GM12878 (cell line): ENCODE measurements at regions not wholly inside any gene's neighbourhood (a gene's known extent, or its start where the extent isn't known, plus 50 kb on each side); places are given as distances from the start of the nearest gene placed in this dataset.

ENCODE experiments used
- ATAC-seq: fragments of 200-7000 bp; cut with Tn5 transposase; 3 replicates; pipeline ENCODE4 v1.9.1; 2020; ENCODE audit warnings: mild to moderate bottlenecking, moderate library complexity
- BruUV-seq: library from RNA; stranded (reverse); fragments of 400-500 nt; replicated peaks from 2 replicates; lab custom pipeline; 2021; lab: Mats Ljungman, UMichigan
- CTCF ChIA-PET: fragments of 300-600 bp; sonication (Branson Sonifier 250); formaldehyde crosslinking; extraction: SDS; loops from one replicate; lab custom pipeline; 2021; ENCODE audit warnings: inconsistent platforms; lab: Yijun Ruan, JAX
- POLR2A ChIA-PET: fragments of 350-600 bp; formaldehyde crosslinking; extraction: SDS; loops from one replicate; lab custom pipeline; 2021; ENCODE audit warnings: inconsistent platforms; lab: Charles Lee
- RAD21 ChIA-PET: fragments of 300-600 bp; sonication (Branson Sonifier 250); formaldehyde crosslinking; loops from one replicate; lab custom pipeline; 2023; ENCODE audit warnings: antibody characterized with exemption; ENCODE audit not compliant: unreplicated experiment; lab: Charles Lee
- SMC1A ChIA-PET: fragments of 300-600 bp; sonication (Branson Sonifier 250); formaldehyde crosslinking; loops from one replicate; lab custom pipeline; 2023; ENCODE audit not compliant: unreplicated experiment, uncharacterized antibody; lab: Charles Lee
- DNase-seq: peaks from one replicate; pipeline ENCODE4 v3.0.0-alpha.2; 2011; ENCODE audit warnings: low read depth, low spot score
- FAIRE-seq: peaks from 3 replicates; lab custom pipeline; 2011; peaks lifted over from hg19 to GRCh38; lab: Jason Lieb, UNC
- H2AFZ ChIP-seq: 2 replicates; pipeline ENCODE4 v1.6.0; 2011; ENCODE audit warnings: low read depth, low read length, control low read depth; ENCODE audit not compliant: control insufficient read depth
- H3K27ac ChIP-seq: 2 replicates; pipeline ENCODE4 v1.5.1; 2011; ENCODE audit warnings: control low read depth; ENCODE audit not compliant: control insufficient read depth, insufficient read depth
- H3K27me3 ChIP-seq, 2 experiments: replicated peaks in 1 of 2; 2 replicates each; pipeline versions ENCODE4 v1.6.0 to v1.6.1; 2011; ENCODE audit warnings: low read length in 1 of 2; ENCODE audit not compliant: control insufficient read depth in 2 of 2, insufficient read depth in 2 of 2
- H3K36me3 ChIP-seq, 2 experiments: 2 replicates each; pipeline ENCODE4 v1.5.1; 2011; ENCODE audit warnings: low read length in 1 of 2; ENCODE audit not compliant: control insufficient read depth in 2 of 2, insufficient read depth in 2 of 2
- H3K4me1 ChIP-seq: 2 replicates; pipeline ENCODE4 v1.6.1; 2011; ENCODE audit warnings: mild to moderate bottlenecking, low read length, moderate library complexity, mixed read lengths; ENCODE audit not compliant: control insufficient read depth, insufficient read depth
- H3K4me2 ChIP-seq: 2 replicates; pipeline ENCODE4 v1.6.0; 2011; ENCODE audit warnings: control low read depth; ENCODE audit not compliant: control insufficient read depth, insufficient read depth
- H3K4me3 ChIP-seq: fragments of 200-600 bp; sonication (generic); 2 replicates; pipeline ENCODE4 v1.5.1; 2016
- H3K79me2 ChIP-seq: 2 replicates; pipeline ENCODE4 v1.6.0; 2011; ENCODE audit warnings: low read length; ENCODE audit not compliant: control insufficient read depth, insufficient read depth
- H3K9ac ChIP-seq: 2 replicates; pipeline ENCODE4 v1.8.0; 2011; ENCODE audit warnings: low read length, control low read depth, mixed read lengths; ENCODE audit not compliant: control insufficient read depth, insufficient read depth
- H3K9me3 ChIP-seq: replicated peaks from 3 replicates; pipeline ENCODE4 v1.5.1; 2011; ENCODE audit warnings: mild to moderate bottlenecking, low read length; ENCODE audit not compliant: control insufficient read depth, insufficient read depth
- H4K20me1 ChIP-seq: 2 replicates; pipeline ENCODE4 v1.6.0; 2011; ENCODE audit not compliant: control insufficient read depth, insufficient read depth
- ASH2L ChIP-seq: fragments of 300-600, 200-600 bp; sonication (generic); IDR thresholded peaks from 2 replicates; pipeline ENCODE4 v1.6.1; 2017; ENCODE audit warnings: low read depth, mild to moderate bottlenecking, borderline replicate concordance
- CBFB ChIP-seq: IDR thresholded peaks from 2 replicates; pipeline ENCODE4 v1.6.1; 2016; ENCODE audit warnings: antibody characterized with exemption, low read depth
- MEF2A ChIP-seq: IDR thresholded peaks from 2 replicates; pipeline ENCODE4 v1.6.1; 2011; ENCODE audit warnings: low read depth, mild to moderate bottlenecking, low read length, moderate library complexity; ENCODE audit not compliant: insufficient read depth
- MTA3 ChIP-seq: IDR thresholded peaks from 2 replicates; pipeline ENCODE4 v1.6.1; 2012; ENCODE audit warnings: low read length, inconsistent platforms, borderline replicate concordance
- NR2F1 ChIP-seq: fragments of 450-650 bp; conservative IDR thresholded peaks from 2 replicates; pipeline ENCODE4 v1.6.1; 2017; ENCODE audit warnings: mild to moderate bottlenecking
- POLR2AphosphoS2 ChIP-seq: IDR thresholded peaks from 2 replicates; pipeline ENCODE4 v1.6.1; 2011; ENCODE audit warnings: low read depth, mild to moderate bottlenecking, low read length, improper control_type of control experiment, moderate library complexity
- POLR2AphosphoS5 ChIP-seq: IDR thresholded peaks from 2 replicates; pipeline ENCODE4 v1.6.1; 2011; ENCODE audit warnings: mild to moderate bottlenecking, low read length, inconsistent platforms
- RELA ChIP-seq: fragments of 450-650 bp; IDR thresholded peaks from 2 replicates; pipeline ENCODE4 v1.8.0; 2014; ENCODE audit warnings: borderline replicate concordance; ENCODE audit not compliant: partially characterized antibody
- RUNX3 ChIP-seq: IDR thresholded peaks from 2 replicates; pipeline ENCODE4 v1.6.1; 2012; ENCODE audit warnings: low read length, inconsistent platforms
- TARDBP ChIP-seq: IDR thresholded peaks from 2 replicates; pipeline ENCODE4 v1.6.1; 2016; ENCODE audit warnings: borderline replicate concordance
- YY1 ChIP-seq: IDR thresholded peaks from 2 replicates; pipeline ENCODE4 v1.6.1; 2011; ENCODE audit warnings: low read depth, mild to moderate bottlenecking, low read length
- ZNF274 ChIP-seq: IDR thresholded peaks from one replicate; pipeline ENCODE4 v1.8.0; 2011; ENCODE audit not compliant: insufficient read length, insufficient read depth
- WGBS: methylation state at CpG from one replicate; pipeline ENCODE4 v1.1.6; 2016; ENCODE audit warnings: low lambda C conversion rate; ENCODE audit not compliant: insufficient replicate concordance, insufficient coverage; ENCODE audit errors: missing lambda C conversion rate; 5-methylcytosine and 5-hydroxymethylcytosine counted together
- in situ Hi-C: fragments of 300-500 bp; cut with MboI; formaldehyde crosslinking; loops from 9 replicates; pipeline ENCODE4 v1.14.3; 2018; ENCODE audit warnings: mixed read lengths
- intact Hi-C: fragments of 100-400 bp; cut with micrococcal nuclease; formaldehyde crosslinking; loops from one replicate; pipeline ENCODE4 v1.14.2; 2022; ENCODE audit not compliant: unreplicated experiment
- TF ChIP-seq, protein P1 (sequence below): IDR thresholded peaks from 2 replicates; pipeline ENCODE4 v1.6.1; 2011; ENCODE audit warnings: borderline replicate concordance, low read depth, mild to moderate bottlenecking, moderate library complexity, mixed read lengths, low read length; ENCODE audit not compliant: insufficient read depth; ENCODE audit errors: extremely low read length
- TF ChIP-seq, protein P2 (sequence below): IDR thresholded peaks from 2 replicates; pipeline ENCODE4 v1.6.1; 2011; ENCODE audit warnings: low read depth, low read length, improper control_type of control experiment, borderline replicate concordance
- TF ChIP-seq, protein P3 (sequence below): fragments of 450-650 bp; conservative IDR thresholded peaks from 2 replicates; pipeline ENCODE4 v1.6.1; 2017; ENCODE audit warnings: mild to moderate bottlenecking, moderate library complexity

DNA sequence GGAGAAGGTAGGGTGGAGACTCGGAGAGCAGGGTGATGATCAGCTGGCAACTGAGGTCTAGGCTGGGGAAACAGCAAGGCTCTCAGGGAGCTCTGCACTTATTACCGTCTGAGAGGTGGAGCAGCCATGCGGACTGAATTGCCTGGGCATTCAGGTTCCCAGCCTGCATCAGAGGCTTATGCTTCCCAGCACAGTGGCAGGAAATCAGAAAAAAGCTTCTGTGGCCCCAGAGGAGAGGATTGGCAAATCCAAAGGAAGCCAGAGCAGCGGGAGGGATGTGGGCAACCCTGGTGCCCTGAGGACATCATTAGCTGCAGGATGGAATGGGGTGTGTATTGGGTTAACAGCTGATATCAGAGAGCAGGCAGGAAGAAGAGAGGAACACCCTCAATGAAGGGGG, 374.1 kb upstream of the POU3F1 start:
- ChIA-PET SMC1A (no interaction called here), POLR2A (no interaction called here)
- Histone ChIP-seq H3K27ac (no peak overlapping the region), H3K9me3 (no peaks in the 10 kb centered on the region; the same call in 2 of the 3 replicates), H3K4me3 (no peak overlapping the region), H3K4me2 (no peak overlapping the region)
- DNase-seq = no peak
- TF ChIP-seq ASH2L (no peak), POLR2AphosphoS2 (no peak), POLR2AphosphoS5 (no peak), YY1 (no peak), ZNF274 (no peak), MEF2A (no peak), CBFB (no peak), TARDBP (no peak), MTA3 (no peak), RELA (no peak), RUNX3 (no peak), NR2F1 (no peak)
- TF ChIP-seq, protein P1, sequence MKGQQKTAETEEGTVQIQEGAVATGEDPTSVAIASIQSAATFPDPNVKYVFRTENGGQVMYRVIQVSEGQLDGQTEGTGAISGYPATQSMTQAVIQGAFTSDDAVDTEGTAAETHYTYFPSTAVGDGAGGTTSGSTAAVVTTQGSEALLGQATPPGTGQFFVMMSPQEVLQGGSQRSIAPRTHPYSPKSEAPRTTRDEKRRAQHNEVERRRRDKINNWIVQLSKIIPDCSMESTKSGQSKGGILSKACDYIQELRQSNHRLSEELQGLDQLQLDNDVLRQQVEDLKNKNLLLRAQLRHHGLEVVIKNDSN = no peak
- TF ChIP-seq, protein P2, sequence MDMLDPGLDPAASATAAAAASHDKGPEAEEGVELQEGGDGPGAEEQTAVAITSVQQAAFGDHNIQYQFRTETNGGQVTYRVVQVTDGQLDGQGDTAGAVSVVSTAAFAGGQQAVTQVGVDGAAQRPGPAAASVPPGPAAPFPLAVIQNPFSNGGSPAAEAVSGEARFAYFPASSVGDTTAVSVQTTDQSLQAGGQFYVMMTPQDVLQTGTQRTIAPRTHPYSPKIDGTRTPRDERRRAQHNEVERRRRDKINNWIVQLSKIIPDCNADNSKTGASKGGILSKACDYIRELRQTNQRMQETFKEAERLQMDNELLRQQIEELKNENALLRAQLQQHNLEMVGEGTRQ = no peak
- TF ChIP-seq, protein P3, sequence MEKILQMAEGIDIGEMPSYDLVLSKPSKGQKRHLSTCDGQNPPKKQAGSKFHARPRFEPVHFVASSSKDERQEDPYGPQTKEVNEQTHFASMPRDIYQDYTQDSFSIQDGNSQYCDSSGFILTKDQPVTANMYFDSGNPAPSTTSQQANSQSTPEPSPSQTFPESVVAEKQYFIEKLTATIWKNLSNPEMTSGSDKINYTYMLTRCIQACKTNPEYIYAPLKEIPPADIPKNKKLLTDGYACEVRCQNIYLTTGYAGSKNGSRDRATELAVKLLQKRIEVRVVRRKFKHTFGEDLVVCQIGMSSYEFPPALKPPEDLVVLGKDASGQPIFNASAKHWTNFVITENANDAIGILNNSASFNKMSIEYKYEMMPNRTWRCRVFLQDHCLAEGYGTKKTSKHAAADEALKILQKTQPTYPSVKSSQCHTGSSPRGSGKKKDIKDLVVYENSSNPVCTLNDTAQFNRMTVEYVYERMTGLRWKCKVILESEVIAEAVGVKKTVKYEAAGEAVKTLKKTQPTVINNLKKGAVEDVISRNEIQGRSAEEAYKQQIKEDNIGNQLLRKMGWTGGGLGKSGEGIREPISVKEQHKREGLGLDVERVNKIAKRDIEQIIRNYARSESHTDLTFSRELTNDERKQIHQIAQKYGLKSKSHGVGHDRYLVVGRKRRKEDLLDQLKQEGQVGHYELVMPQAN = no peak
- TF ChIP-seq, all 136 proteins: peak for 0
- no peaks in the 10 kb centered on the region; a peak in 1 of 4 replicates for H3K27me3 ChIP-seq
- ATAC-seq (no peak), FAIRE-seq (no peak)
- no TSS peak for BruUV-seq
- H4K20me1 ChIP-seq = no peaks in the 10 kb centered on the region
- RAD21 ChIA-PET = no interaction called here
- in situ Hi-C loops (no loop called here), intact Hi-C loops (no loop called here)
- no peaks in the 10 kb centered on the region for H3K4me1 ChIP-seq
- H3K79me2 ChIP-seq = no peaks in the 10 kb centered on the region
- no peak overlapping the region for H2AFZ ChIP-seq
- no peak overlapping the region for H3K9ac ChIP-seq
- WGBS = 38% methylated on average over 4 of the region's 4 CpGs
- CTCF ChIA-PET = no interaction called here
- H3K36me3 ChIP-seq = no peaks in the 10 kb centered on the region
